Suprapubic skin (tissue), 4 donors: ENCODE measurements at regions not wholly inside any gene's neighbourhood (a gene's known extent, or its start where the extent isn't known, plus 50 kb on each side); places are given as distances from the start of the nearest gene placed in this dataset.

Experiments
- CTCF ChIP-seq, 2 donors: fragments of 200-600 bp in 1 of 2; fragments of 450-650 bp in 1 of 2; sonication (generic) in 1 of 2; IDR thresholded peaks; one replicate each; pipeline ENCODE4 v1.5.1; 2016 to 2019; ENCODE audit warnings: antibody characterized with exemption in 2 of 2, mild to moderate bottlenecking in 1 of 2, moderate library complexity in 1 of 2
- EP300 ChIP-seq: sonication (generic); formaldehyde crosslinking; IDR thresholded peaks from one replicate; pipeline ENCODE4 v1.6.1; 2017; ENCODE audit warnings: antibody characterized with exemption
- POLR2A ChIP-seq, 2 donors: fragments of 450-650 bp; IDR thresholded peaks; one replicate each; pipeline ENCODE4 v1.6.1; 2017; ENCODE audit warnings: antibody characterized with exemption in 2 of 2, mild to moderate bottlenecking in 2 of 2, moderate library complexity in 2 of 2
- POLR2AphosphoS5 ChIP-seq, 3 donors: sonication (generic); formaldehyde crosslinking; IDR thresholded peaks; one replicate each; pipeline ENCODE4 v1.6.1; 2017; ENCODE audit warnings: antibody characterized with exemption in 3 of 3

- TF ChIP-seq CTCF (IDR thresholded peaks at IDR 0.05), result no peak
- TF ChIP-seq POLR2AphosphoS5 (IDR thresholded peaks at IDR 0.05), result no peak
- no peak for TF ChIP-seq POLR2A (IDR thresholded peaks at IDR 0.05)
- TF ChIP-seq EP300, result no peak
These were observed 127.4 kb downstream of the LAS1L start for GRCh38 chrX:65407157-65407626.
